SK-N-MC (cell line): ENCODE measurements at regions not wholly inside any gene's neighbourhood (a gene's known extent, or its start where the extent isn't known, plus 50 kb on each side); places are given as distances from the start of the nearest gene placed in this dataset.

Source experiments
- DNase-seq: peaks from one replicate; pipeline ENCODE4 v3.0.0-alpha.2; 2011; ENCODE audit warnings: low read depth, low spot score
- H3K27ac ChIP-seq: fragments of 200-600 bp; sonication (generic); 2 replicates; pipeline ENCODE4 v1.5.1; 2016; ENCODE audit warnings: mixed run types
- H3K36me3 ChIP-seq: fragments of 200-600 bp; sonication (generic); 2 replicates; pipeline ENCODE4 v1.6.1; 2017; ENCODE audit warnings: antibody characterized with exemption, low read length, mixed read lengths; ENCODE audit not compliant: insufficient read depth
- H3K4me3 ChIP-seq: fragments of 200-600 bp; sonication (generic); 2 replicates; pipeline ENCODE4 v1.5.1; 2016
- H3K9ac ChIP-seq: fragments of 200-600 bp; sonication (generic); 2 replicates; pipeline ENCODE4 v1.8.0; 2017; ENCODE audit warnings: mixed run types, mixed read lengths; ENCODE audit not compliant: insufficient read length
- H3K9me3 ChIP-seq: fragments of 200-600 bp; sonication (generic); 2 replicates; pipeline ENCODE4 v1.6.1; 2017; ENCODE audit warnings: low read depth, mild to moderate bottlenecking, antibody characterized with exemption, low read length, moderate library complexity, mixed read lengths
- EZH2 ChIP-seq: fragments of 200-600 bp; sonication (generic); IDR thresholded peaks from one replicate; pipeline ENCODE4 v1.6.1; 2017; ENCODE audit warnings: antibody characterized with exemption
- FOXP2 ChIP-seq: optimal IDR thresholded peaks from 2 replicates; pipeline ENCODE3; 2011; ENCODE audit warnings: mild to moderate bottlenecking, moderate library complexity; ENCODE audit not compliant: insufficient read depth; ENCODE audit errors: extremely low read length, control extremely low read depth
- POLR2AphosphoS5 ChIP-seq: IDR thresholded peaks from 2 replicates; pipeline ENCODE4 v1.6.1; 2012; ENCODE audit warnings: mild to moderate bottlenecking, low read depth, low read length, borderline replicate concordance

GRCh38 chr15:26477044-26477443 lies 295.8 kb downstream of the GABRB3 start:
- Histone ChIP-seq H3K9me3 (no peaks in the 10 kb centered on the region), H3K9ac (no peak overlapping the region), H3K36me3 (no peaks in the 10 kb centered on the region), H3K4me3 (no peak overlapping the region), H3K27ac (no peak overlapping the region)
- no peak for DNase-seq
- TF ChIP-seq POLR2AphosphoS5, result no peak
- no peak for TF ChIP-seq FOXP2
- no peak for TF ChIP-seq EZH2

- H3K36me3 ChIP-seq, result no peaks in the 10 kb centered on the region
- no peak overlapping the region for H3K4me3 ChIP-seq
- DNase-seq, result no peak
- H3K9me3 ChIP-seq, result no peaks in the 10 kb centered on the region
- H3K9ac ChIP-seq, result no peak overlapping the region
- TF ChIP-seq POLR2AphosphoS5 (no peak), EZH2 (no peak)
- H3K27ac ChIP-seq, result no peak overlapping the region
Measured at GRCh38 chr15:26475554-26475953, 297.3 kb downstream of the GABRB3 start.

DNA sequence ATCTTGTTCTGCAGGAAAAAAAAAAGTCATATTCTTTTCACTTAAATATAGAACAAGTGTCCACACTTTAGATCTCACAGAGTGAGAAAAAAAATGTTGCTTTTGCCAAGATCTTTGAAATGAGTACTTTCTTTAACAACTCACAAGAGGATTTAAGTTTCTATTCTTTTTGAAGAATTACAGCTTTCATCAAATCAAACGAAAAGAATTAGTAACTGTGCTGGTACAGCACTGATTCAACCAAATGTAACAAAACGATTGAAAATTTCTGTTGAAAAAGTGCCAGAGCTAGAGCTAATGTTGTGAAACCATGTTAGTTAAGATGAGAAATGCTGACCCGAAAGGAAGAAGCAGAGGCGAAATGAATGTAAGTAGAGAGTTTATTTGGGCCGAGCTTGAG lies 300.2 kb downstream of the GABRB3 start:
- Histone ChIP-seq H3K36me3 (no peaks in the 10 kb centered on the region), H3K9me3 (no peaks in the 10 kb centered on the region)
- no peak for TF ChIP-seq EZH2
- TF ChIP-seq POLR2AphosphoS5, result no peak

DNA sequence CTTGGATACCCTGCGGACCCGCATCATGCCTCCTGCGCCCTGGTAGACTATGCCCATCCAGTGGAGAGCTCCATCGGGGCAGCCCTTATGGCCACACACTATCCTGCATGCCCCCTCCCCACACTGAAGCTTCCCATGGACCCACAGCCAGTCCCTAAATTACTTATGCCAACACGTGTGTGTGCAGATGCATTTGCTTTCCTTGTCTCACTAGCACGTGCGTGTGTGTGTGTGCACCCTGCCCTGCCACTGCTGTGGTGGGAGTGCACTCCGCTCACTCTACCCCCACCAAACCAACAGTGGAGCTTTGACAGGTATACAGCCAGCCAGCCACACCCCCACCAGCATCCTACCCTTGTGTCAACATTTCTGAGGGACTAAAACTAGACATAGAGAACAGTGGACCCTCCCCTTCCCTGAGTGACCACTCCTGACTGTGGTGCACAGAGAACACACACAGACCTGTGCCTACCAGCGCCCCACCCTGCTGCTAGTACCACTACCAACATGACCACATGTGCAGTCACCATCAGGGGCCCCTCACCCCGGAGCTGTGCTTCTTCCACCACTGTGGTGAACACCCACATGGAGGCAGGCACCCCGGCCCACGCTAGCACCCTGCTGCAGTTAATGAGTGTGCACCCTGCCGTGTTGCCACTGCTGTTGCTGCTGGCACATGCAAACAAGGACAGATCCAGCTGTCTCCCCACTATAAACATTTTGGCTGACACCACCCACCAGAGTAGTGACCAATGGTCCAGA lies 310.8 kb downstream of the GABRB3 start:
- DNase-seq, result no peak
- no peak overlapping the region for H3K27ac ChIP-seq
- H3K36me3 ChIP-seq, result no peaks in the 10 kb centered on the region
- no peak overlapping the region for H3K9ac ChIP-seq
- no peaks in the 10 kb centered on the region for H3K9me3 ChIP-seq
- no peak for TF ChIP-seq EZH2
- TF ChIP-seq FOXP2, result no peak
- no peak for TF ChIP-seq POLR2AphosphoS5
- no peak overlapping the region for H3K4me3 ChIP-seq

More for the DNA sequence above, 300.2 kb downstream of the GABRB3 start:
- Histone ChIP-seq H3K4me3 (no peak overlapping the region), H3K9ac (no peak overlapping the region), H3K27ac (no peak overlapping the region)
- no peak for DNase-seq

DNA sequence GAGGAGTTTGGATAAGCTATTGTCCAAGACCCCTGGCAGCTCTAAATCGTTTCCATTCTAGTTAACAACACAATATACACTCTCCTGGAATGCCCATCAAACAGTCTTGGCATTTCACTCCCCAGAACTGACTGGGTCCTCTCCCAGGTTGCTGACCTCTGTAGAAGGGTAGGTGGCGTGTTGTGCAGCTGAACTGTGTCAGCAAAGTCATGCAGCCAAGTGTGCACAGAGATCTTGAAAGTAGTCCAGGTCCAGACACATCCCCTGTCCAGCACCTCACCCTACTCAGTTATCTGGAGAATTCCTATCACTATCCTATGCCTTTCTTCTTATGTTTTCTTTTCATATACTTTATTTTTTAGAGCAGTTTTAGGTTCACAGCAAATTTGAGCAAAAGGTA lies 312.7 kb downstream of the GABRB3 start:
- H3K4me3 ChIP-seq, result no peak overlapping the region
- TF ChIP-seq FOXP2 (no peak), EZH2 (no peak), POLR2AphosphoS5 (no peak)
- H3K36me3 ChIP-seq, result no peaks in the 10 kb centered on the region
- no peak for DNase-seq
- no peaks in the 10 kb centered on the region for H3K9me3 ChIP-seq
- no peak overlapping the region for H3K27ac ChIP-seq
- H3K9ac ChIP-seq, result no peak overlapping the region

GRCh38 chr15:26455828-26456227 lies 317.0 kb downstream of the GABRB3 start:
- no peak for DNase-seq
- Histone ChIP-seq H3K27ac (no peak overlapping the region), H3K9me3 (no peaks in the 10 kb centered on the region), H3K36me3 (no peaks in the 10 kb centered on the region), H3K9ac (no peak overlapping the region), H3K4me3 (no peak overlapping the region)
- TF ChIP-seq EZH2, result no peak
- no peak for TF ChIP-seq FOXP2
- no peak for TF ChIP-seq POLR2AphosphoS5

- no peak for DNase-seq
Measured at GRCh38 chr15:26453914-26454313, 319.0 kb downstream of the GABRB3 start.

GRCh38 chr15:26451995-26452394 lies 320.9 kb downstream of the GABRB3 start:
- H3K27ac ChIP-seq, result no peak overlapping the region
- TF ChIP-seq POLR2AphosphoS5 (no peak), FOXP2 (no peak)
- DNase-seq, result no peak
- no peaks in the 10 kb centered on the region for H3K9me3 ChIP-seq
- no peaks in the 10 kb centered on the region for H3K36me3 ChIP-seq
- H3K9ac ChIP-seq, result no peak overlapping the region
- H3K4me3 ChIP-seq, result no peak overlapping the region

More at GRCh38 chr15:26453914-26454313, 319.0 kb downstream of the GABRB3 start:
- H3K9me3 ChIP-seq, result no peaks in the 10 kb centered on the region
- no peak overlapping the region for H3K4me3 ChIP-seq
- no peaks in the 10 kb centered on the region for H3K36me3 ChIP-seq
- no peak overlapping the region for H3K27ac ChIP-seq
- no peak overlapping the region for H3K9ac ChIP-seq
- TF ChIP-seq FOXP2 (no peak), EZH2 (no peak), POLR2AphosphoS5 (no peak)

DNA sequence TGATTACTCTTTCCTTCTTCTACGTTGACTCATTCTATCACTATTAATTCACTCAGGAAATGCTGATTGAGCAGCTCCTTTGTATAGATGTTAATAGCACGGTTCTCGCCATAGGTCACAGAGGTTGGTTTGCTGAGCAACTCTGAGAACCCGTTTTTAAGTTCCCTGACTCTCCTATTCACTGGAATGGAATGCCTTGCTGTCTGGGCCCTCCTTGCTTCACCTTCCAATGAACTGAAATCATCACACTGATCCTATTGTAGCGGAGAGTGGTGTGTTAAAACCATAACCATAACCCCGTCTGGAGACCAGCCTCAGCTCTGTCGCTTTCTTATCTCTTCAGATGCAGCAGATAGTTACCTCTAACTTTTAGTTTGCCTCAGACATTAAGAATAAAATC lies 323.6 kb downstream of the GABRB3 start:
- H3K4me3 ChIP-seq, result no peak overlapping the region
- H3K36me3 ChIP-seq, result no peaks in the 10 kb centered on the region
- H3K9me3 ChIP-seq, result no peaks in the 10 kb centered on the region
- TF ChIP-seq EZH2 (no peak), FOXP2 (no peak), POLR2AphosphoS5 (no peak)
- no peak overlapping the region for H3K27ac ChIP-seq
- no peak overlapping the region for H3K9ac ChIP-seq
- DNase-seq, result no peak
